Stimulated activated CD8-positive, alpha-beta memory T cell treated with anti-CD3 and anti-CD28 coated beads, Interleukin-15, amount 100 ng/mL, for 4 hours (primary cell): ENCODE measurements at regions not wholly inside any gene's neighbourhood (a gene's known extent, or its start where the extent isn't known, plus 50 kb on each side); places are given as distances from the start of the nearest gene placed in this dataset.

Source experiments
- DNase-seq, 2 donors: peaks; one replicate each; pipeline ENCODE4 v3.0.0-alpha.2; 2020; ENCODE audit warnings: low read depth in 2 of 2

GRCh38 chr4:18582841-18583240 is 561.3 kb upstream of the LCORL start:
- no peak for DNase-seq

GRCh38 chr4:18578307-18578706 is 556.8 kb upstream of the LCORL start:
- DNase-seq, result no peak

DNA sequence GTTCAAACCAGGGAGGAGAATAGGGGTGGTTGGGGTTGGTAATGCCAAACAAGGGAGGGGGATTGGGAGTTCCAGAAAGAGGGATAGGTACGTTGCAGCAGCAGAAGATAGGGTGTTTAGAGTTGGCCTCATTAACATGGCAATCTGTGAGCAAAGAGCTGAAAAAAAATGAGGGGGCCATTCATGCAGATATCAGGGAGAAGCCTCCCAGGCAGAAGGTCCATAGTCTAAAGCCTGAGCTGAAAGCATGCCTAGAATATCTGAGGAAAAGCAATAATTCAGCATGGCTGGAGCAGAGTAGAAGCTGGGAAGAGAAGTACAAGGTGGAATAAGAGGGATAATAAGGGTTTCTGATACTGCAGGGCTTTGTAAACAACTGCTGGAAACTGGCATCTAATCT is 550.9 kb upstream of the LCORL start:
- no peak for DNase-seq

DNA sequence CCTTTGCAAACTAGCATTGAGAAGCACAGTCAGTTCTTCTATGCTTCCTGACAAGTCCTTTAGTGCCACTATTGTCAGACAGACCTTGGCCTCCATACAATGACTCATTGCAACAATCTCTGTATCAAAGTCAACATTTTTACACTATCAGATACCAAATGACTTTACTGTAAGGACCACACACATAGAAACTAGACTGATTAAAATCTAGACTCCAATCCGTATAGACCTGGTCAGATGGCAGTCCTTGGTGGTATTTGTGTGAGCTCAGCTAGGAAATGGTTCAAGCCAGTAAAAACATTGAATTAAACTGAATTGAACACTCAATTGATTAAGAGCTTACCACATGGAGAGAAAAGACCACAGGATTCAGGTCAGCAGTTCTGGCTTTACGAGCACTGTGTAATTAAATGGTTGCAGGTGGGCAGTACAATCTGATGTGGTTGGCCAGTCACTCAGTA is 549.8 kb upstream of the LCORL start:
- no peak for DNase-seq

GRCh38 chr4:18570370-18570769 is 548.8 kb upstream of the LCORL start:
- DNase-seq, result no peak

- DNase-seq, result no peak
Measured at GRCh38 chr4:18568600-18568999, 547.0 kb upstream of the LCORL start.

GRCh38 chr4:18566970-18567799 is 545.6 kb upstream of the LCORL start:
- DNase-seq, result no peak

- DNase-seq, result no peak
Measured at GRCh38 chr4:18559492-18559891, 537.9 kb upstream of the LCORL start.

DNA sequence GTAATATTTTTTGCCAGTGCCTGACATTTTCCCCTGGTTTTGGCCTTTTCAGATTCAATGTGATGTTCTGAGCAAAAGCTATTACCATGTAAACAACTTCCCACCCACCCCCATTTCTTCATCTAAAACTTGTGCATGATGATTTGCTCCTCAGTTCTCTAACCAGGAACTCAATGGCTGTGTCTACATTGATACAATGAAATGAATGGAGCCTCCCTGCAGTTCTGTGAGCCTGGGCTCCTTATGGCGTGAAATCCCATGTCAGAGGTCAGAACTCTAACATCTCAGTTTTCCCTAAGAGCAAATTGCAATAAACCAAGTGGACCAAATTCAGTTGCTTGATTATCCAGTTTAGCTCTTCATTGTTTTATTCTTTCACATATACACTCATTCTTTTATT is 534.8 kb upstream of the LCORL start:
- DNase-seq, result no peak

DNA sequence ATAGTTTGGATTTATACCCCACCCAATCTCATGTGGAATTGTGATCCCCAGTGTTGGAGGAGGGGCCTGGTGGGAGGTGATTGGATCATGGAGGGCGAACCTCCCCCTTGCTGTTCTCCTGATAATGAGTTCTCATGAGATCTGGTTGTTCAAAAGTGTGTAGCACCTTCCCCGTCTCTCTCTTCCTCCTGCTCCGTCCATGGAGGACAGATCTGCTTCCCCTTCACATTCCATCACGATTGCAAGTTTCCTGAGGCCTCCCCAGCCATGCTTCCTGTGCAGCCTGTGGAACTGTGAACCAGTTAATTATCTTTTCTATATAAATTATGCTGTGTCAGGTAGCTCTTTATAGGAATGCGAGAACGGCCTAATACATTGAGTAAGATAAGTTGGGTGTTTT is 518.8 kb upstream of the LCORL start:
- no peak for DNase-seq

DNA sequence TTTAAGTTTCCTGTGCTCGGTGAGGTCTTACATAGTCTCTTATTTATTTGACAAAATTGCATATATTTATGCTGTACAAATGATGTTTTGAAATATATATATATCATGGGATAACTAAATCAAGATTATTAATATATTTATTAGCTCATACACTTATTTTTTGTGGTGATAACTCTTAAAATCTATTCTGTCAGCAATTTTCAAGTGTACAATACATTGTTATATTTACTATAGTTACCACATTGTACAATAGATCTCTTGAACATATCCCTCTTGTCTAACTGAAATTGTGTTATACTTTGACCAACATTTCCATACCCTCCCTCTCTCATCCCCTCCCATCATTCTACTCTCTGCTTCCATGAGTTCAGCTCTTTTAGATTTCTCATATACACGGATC is 516.6 kb upstream of the LCORL start:
- no peak for DNase-seq

- DNase-seq, result no peak
Measured at GRCh38 chr4:18536428-18536827, 514.9 kb upstream of the LCORL start.

GRCh38 chr4:18535948-18536347 is 514.4 kb upstream of the LCORL start:
- no peak for DNase-seq

- no peak for DNase-seq
Measured at GRCh38 chr4:18533262-18533775, 511.8 kb upstream of the LCORL start.

- DNase-seq, result no peak
Measured at GRCh38 chr4:18531731-18532130, 510.2 kb upstream of the LCORL start.

GRCh38 chr4:18529482-18529881 is 507.9 kb upstream of the LCORL start:
- no peak for DNase-seq

DNA sequence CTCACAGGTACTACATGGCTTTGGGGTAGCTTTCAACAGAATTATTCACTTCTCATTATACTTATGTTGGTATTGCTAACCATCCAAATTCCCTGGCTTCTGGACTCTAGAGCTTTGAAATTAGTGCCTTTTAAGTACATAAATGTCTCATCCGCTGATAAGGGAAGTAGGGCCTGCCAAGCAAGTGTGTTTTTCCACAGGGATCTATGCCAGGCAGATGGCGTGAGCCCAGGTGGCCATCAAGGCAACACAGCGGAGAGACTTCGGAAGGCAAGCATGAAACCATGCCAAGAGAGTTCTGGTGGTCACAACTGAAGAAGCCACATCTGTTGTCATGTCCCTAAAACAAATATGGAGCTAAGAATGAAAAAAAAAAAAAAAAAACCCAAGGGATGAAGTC is 503.1 kb upstream of the LCORL start:
- DNase-seq, result no peak

DNA sequence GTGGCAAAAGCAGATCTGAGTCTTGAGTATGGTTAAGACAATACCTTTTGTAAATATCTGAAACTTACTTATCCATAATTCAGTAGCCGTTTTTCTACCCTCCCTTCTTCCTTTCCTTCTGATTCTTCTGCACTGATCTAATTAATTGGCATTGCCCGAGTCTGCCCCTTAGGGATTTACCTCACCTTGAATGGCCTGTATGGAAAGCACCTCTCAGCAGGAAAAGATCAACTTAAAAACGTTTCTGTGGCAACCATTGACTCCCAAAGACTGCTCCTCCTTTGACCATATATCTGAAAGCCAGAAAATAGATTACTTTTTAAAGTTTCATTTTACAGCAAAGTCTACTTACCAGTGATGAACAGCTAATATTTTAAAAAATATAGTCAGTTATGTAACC is 496.5 kb upstream of the LCORL start:
- DNase-seq, result no peak

DNA sequence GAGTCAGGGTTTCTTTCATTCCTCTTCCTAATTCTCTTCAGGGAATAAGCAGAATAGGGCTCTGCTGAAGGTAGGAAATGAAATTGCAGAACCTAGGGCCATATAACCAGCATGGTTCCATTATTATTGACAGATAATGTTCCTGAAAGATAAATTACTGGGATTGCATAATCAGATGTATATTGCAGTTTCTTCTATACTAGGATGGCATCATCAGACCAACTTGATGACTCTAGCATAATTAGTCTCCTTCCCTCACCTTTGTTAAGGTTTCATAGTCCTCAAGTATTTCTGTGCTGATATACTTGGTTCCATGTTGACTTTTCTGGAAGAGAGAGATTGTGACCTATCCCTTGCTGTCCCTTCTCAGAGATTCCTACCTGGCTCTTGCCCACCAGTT is 492.3 kb upstream of the LCORL start:
- no peak for DNase-seq

GRCh38 chr4:18512718-18513117 is 491.2 kb upstream of the LCORL start:
- DNase-seq, result no peak

DNA sequence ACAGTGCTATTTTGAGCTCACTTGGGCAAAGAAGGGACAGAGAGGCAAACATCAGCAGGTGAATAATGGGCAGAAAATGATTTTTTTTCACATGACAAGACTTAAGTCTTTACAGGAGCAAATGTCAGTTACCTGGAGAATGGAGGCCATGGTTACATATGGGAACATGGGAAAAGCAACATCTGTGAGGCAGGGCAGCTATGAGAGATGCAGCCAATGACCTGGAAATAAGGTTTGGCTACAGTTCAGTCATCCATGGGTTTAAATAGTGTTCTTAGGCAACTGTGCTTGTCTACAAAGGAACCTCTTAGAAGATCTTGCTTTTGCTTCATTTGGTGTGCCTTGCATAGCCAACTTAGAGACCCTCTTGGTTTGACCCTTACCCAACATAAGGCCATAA is 490.2 kb upstream of the LCORL start:
- DNase-seq, result no peak

GRCh38 chr4:18508786-18509185 is 487.2 kb upstream of the LCORL start:
- no peak for DNase-seq

DNA sequence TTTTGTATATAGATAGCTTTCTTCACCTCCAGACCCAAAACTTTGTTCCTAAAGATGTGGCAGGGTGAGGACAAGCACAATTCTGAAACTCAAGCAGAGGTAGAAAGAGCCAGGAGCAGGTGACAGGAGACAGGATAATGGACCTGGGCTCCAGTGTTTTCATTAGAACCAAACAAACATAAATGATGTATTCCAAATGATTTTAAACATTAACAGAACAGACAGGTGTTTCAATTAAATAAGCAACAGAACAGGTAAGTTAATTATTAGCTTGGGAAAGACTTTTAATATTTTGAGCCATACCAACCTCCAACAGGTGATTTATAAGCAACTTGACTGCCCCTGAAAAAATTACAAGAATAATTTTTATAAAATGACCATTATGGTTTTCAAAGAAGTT is 459.4 kb upstream of the LCORL start:
- DNase-seq, result no peak

- no peak for DNase-seq
Measured at GRCh38 chr4:18480342-18480741, 458.8 kb upstream of the LCORL start.
